Mesendoderm (in vitro differentiated cells): ENCODE measurements at regions not wholly inside any gene's neighbourhood (a gene's known extent, or its start where the extent isn't known, plus 50 kb on each side); places are given as distances from the start of the nearest gene placed in this dataset.
"Not testable (repeated sequence)": the region's sequence is repeated elsewhere in the genome, so short reads cannot be mapped to it uniquely, and the experiment has no call there.

Experiments
- DNase-seq: peaks from one replicate; pipeline ENCODE4 v3.0.0; 2013
- H2AK5ac ChIP-seq: 2 replicates; pipeline ENCODE4 v1.6.1; 2013; ENCODE audit warnings: low read length, inconsistent platforms
- H2BK120ac ChIP-seq: 2 replicates; pipeline ENCODE4 v1.6.1; 2013; ENCODE audit warnings: low read depth, mild to moderate bottlenecking, low read length, moderate library complexity, mixed read lengths
- H2BK15ac ChIP-seq: replicated peaks from 2 replicates; pipeline ENCODE4 v1.6.1; 2013; ENCODE audit warnings: low read depth, mild to moderate bottlenecking, moderate library complexity
- H2BK5ac ChIP-seq: 2 replicates; pipeline ENCODE4 v1.6.1; 2013; ENCODE audit warnings: low read length, inconsistent platforms
- H3K18ac ChIP-seq: 2 replicates; pipeline ENCODE4 v1.6.1; 2013; ENCODE audit warnings: mild to moderate bottlenecking, low read length, mixed read lengths
- H3K23ac ChIP-seq: one replicate; pipeline ENCODE4 v1.6.1; 2013; ENCODE audit warnings: low read length
- H3K27ac ChIP-seq: 2 replicates; pipeline ENCODE4 v1.5.1; 2013; ENCODE audit warnings: low read depth, mild to moderate bottlenecking, inconsistent platforms, low read length, moderate library complexity
- H3K27me3 ChIP-seq: 2 replicates; pipeline ENCODE4 v1.6.1; 2013; ENCODE audit warnings: low read length, control low read depth, mild to moderate bottlenecking, inconsistent platforms; ENCODE audit not compliant: insufficient read depth, poor library complexity
- H3K36me3 ChIP-seq: 2 replicates; pipeline ENCODE4 v1.6.1; 2013; ENCODE audit warnings: low read length, inconsistent platforms; ENCODE audit not compliant: control insufficient read depth, insufficient read depth
- H3K4ac ChIP-seq: one replicate; pipeline ENCODE4 v1.6.1; 2013; ENCODE audit warnings: low read depth, mild to moderate bottlenecking, low read length, moderate library complexity
- H3K4me1 ChIP-seq: 2 replicates; pipeline ENCODE4 v1.6.1; 2013; ENCODE audit warnings: low read depth, low read length, inconsistent platforms; ENCODE audit not compliant: control insufficient read depth
- H3K4me2 ChIP-seq: 2 replicates; pipeline ENCODE4 v1.6.1; 2013; ENCODE audit warnings: low read length
- H3K4me3 ChIP-seq: 2 replicates; pipeline ENCODE4 v1.5.1; 2013; ENCODE audit warnings: mild to moderate bottlenecking, low read length
- H3K56ac ChIP-seq: one replicate; pipeline ENCODE4 v1.6.1; 2013; ENCODE audit warnings: low read length
- H3K79me1 ChIP-seq: 2 replicates; pipeline ENCODE4 v1.6.1; 2013; ENCODE audit warnings: low read length, inconsistent platforms
- H3K79me2 ChIP-seq: 2 replicates; pipeline ENCODE4 v1.6.1; 2013; ENCODE audit warnings: mild to moderate bottlenecking, low read length; ENCODE audit not compliant: control insufficient read depth, insufficient read depth
- H3K9ac ChIP-seq: 2 replicates; pipeline ENCODE4 v1.6.1; 2013; ENCODE audit warnings: low read length, inconsistent platforms
- H4K5ac ChIP-seq: one replicate; pipeline ENCODE4 v1.6.1; 2013; ENCODE audit warnings: low read length
- H4K8ac ChIP-seq: one replicate; pipeline ENCODE4 v1.6.1; 2013; ENCODE audit warnings: low read depth, mild to moderate bottlenecking, control low read depth, low read length, moderate library complexity
- WGBS: extraction: QIAGEN DNeasy Blood & Tissue Kit; methylation state at CpG from one replicate; pipeline ENCODE4 v1.1.7; 2013; ENCODE audit warnings: low lambda C conversion rate, missing lambda C conversion rate; ENCODE audit not compliant: insufficient coverage; ENCODE audit errors: extremely low coverage; 5-methylcytosine and 5-hydroxymethylcytosine counted together

- no peak for DNase-seq
- WGBS = no CpG with 5 or more reads among the region's 8 CpGs
- H3K56ac ChIP-seq = no peak overlapping the region
- no peak overlapping the region for H3K23ac ChIP-seq
- H2BK120ac ChIP-seq = no peak overlapping the region
- no peak overlapping the region for H4K8ac ChIP-seq
- H3K36me3 ChIP-seq = no peaks in the 10 kb centered on the region
- no peak overlapping the region for H3K4me3 ChIP-seq
- no peak overlapping the region for H2BK5ac ChIP-seq
- no peak overlapping the region for H4K5ac ChIP-seq
- H3K79me2 ChIP-seq = no peaks in the 10 kb centered on the region
- no peak overlapping the region for H3K18ac ChIP-seq
- H3K27ac ChIP-seq = no peak overlapping the region
- H2AK5ac ChIP-seq = no peak overlapping the region
- H3K27me3 ChIP-seq = no peaks in the 10 kb centered on the region
- no peak overlapping the region for H3K9ac ChIP-seq
- no peaks in the 10 kb centered on the region for H3K79me1 ChIP-seq
- H3K4me2 ChIP-seq = no peak overlapping the region
- H3K4ac ChIP-seq = no peak overlapping the region
- H2BK15ac ChIP-seq = no peak overlapping the region
- no peaks in the 10 kb centered on the region for H3K4me1 ChIP-seq
These were observed 452.0 kb downstream of the PREX1 start for GRCh38 chr20:48375804-48376203.

DNA sequence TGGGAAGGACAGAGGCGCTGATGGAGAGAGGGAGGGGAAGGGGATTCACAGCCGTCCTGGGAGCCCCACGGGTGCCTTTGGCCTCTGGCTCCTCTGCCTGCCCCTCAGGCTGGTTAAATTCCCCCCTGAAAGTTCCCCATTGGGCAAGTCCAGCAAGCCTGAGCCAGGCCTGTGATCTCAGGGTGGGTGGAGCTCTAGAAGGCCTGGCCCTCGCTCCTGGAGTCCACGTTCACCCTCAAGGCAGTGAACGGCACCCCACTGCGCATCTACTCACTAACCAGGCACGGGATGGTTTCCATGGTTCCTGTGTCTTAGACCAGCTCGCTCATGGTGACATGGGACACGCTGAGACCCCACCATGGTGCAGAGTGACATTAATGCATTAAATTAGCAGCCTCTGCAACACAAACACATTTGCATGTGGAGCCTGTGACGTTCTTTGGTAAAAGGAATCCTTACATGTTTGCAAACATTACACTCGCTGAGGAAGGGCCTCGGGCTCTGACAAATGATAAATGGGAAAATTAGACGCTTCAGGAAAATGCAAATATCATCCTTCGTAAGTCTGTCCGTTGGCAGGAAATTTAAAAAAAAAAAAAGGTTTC lies 452.7 kb downstream of the PREX1 start:
- Histone ChIP-seq H3K27me3 (no peaks in the 10 kb centered on the region), H2AK5ac (no peak overlapping the region), H3K18ac (no peak overlapping the region), H2BK15ac (no peak overlapping the region), H3K4me1 (no peaks in the 10 kb centered on the region), H4K5ac (no peak overlapping the region), H3K36me3 (no peaks in the 10 kb centered on the region), H2BK5ac (no peak overlapping the region), H3K27ac (no peak overlapping the region), H3K79me2 (no peaks in the 10 kb centered on the region), H4K8ac (no peak overlapping the region), H3K23ac (no peak overlapping the region), H3K4me2 (no peak overlapping the region), H3K79me1 (no peaks in the 10 kb centered on the region), H3K4me3 (no peak overlapping the region), H3K4ac (no peak overlapping the region), H3K9ac (no peak overlapping the region), H3K56ac (peak overlapping the region; percentile 57), H2BK120ac (no peak overlapping the region)
- DNase-seq = no peak
- WGBS = no CpG with 5 or more reads among the region's 16 CpGs

DNA sequence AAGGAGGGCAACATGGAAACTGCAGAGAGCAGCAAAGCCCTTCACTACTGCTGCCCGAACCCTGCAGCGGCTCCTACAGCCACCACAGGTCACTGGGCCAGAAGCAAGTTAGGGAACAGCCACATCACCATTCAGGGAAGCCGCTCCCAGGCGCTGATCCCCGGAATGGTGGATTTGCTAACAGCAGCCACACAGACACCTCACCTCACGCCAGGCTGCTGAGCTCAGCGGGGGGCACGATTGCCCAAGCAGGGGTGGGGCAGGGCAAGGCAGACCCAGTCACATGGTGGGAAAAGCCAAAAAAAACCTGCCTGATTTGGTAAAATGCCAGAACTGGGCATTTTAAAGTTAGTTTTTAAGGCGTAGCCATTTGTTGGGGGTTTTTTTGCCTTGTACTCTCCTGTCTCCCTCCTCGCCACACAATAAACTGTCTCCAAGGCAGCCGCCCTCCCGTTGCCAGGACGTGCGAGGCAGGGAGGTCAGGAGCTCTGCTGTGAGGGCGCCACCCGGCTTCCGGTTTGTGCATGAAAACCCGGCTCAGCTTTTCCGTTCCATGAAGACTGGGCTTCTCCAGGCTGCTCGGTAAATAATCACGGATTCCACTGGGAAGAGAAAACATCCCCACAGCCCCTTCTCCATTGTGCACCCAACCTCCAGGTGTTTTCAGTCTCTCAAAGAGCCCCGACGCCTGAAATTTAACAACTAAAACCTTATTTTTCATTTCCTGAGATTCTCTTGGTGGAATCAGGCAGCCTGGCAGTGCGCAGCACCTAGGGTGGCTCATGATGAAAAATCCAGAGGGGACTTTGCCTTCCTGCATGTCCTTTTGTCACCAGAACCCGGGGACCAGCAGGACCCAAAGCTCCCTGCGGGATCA lies 453.5 kb downstream of the PREX1 start:
- not testable (repeated sequence) for H3K4me2 ChIP-seq, H3K23ac ChIP-seq, H3K4me1 ChIP-seq, H4K5ac ChIP-seq, H2BK120ac ChIP-seq, H3K4me3 ChIP-seq, H3K79me2 ChIP-seq, H2BK15ac ChIP-seq, H3K36me3 ChIP-seq, H2BK5ac ChIP-seq, H3K27me3 ChIP-seq, H4K8ac ChIP-seq, H3K27ac ChIP-seq, H3K9ac ChIP-seq, H2AK5ac ChIP-seq, H3K79me1 ChIP-seq, H3K18ac ChIP-seq
- WGBS = no CpG with 5 or more reads among the region's 26 CpGs
- Histone ChIP-seq H3K56ac (peak overlapping the region; percentile 30), H3K4ac (peak overlapping the region; percentile 1)
- peak; percentile 82 for DNase-seq

- Histone ChIP-seq H2AK5ac (no peak overlapping the region), H3K79me2 (no peaks in the 10 kb centered on the region), H3K4me3 (no peak overlapping the region), H2BK120ac (no peak overlapping the region), H3K56ac (peak overlapping the region; percentile 25), H3K4me2 (no peak overlapping the region), H2BK5ac (no peak overlapping the region), H3K79me1 (no peaks in the 10 kb centered on the region), H3K27me3 (no peaks in the 10 kb centered on the region), H4K8ac (no peak overlapping the region), H2BK15ac (no peak overlapping the region), H3K4ac (peak overlapping the region; percentile 1), H3K23ac (no peak overlapping the region), H3K18ac (peak overlapping the region; percentile 29), H3K27ac (no peak overlapping the region), H3K4me1 (no peaks in the 10 kb centered on the region), H4K5ac (no peak overlapping the region), H3K36me3 (no peaks in the 10 kb centered on the region), H3K9ac (no peak overlapping the region)
- no peak for DNase-seq
- WGBS = no CpG with 5 or more reads among the region's 19 CpGs
These were observed 454.3 kb downstream of the PREX1 start for GRCh38 chr20:48373555-48373934.

- H4K8ac ChIP-seq, H2BK5ac ChIP-seq, H3K18ac ChIP-seq, H3K23ac ChIP-seq, H3K56ac ChIP-seq, H3K4me3 ChIP-seq, H3K79me1 ChIP-seq, H2BK120ac ChIP-seq, H3K27ac ChIP-seq, H3K36me3 ChIP-seq, H3K4ac ChIP-seq, H4K5ac ChIP-seq, H3K4me1 ChIP-seq, DNase-seq, H3K4me2 ChIP-seq, H2BK15ac ChIP-seq, H3K9ac ChIP-seq, H3K79me2 ChIP-seq, H2AK5ac ChIP-seq, H3K27me3 ChIP-seq: not testable (repeated sequence)
- no CpG with 5 or more reads among the region's 35 CpGs for WGBS
These were observed 454.8 kb downstream of the PREX1 start for GRCh38 chr20:48372851-48373554.
